ENCODE measurements at regions not wholly inside any gene's neighbourhood (a gene's known extent, or its start where the extent isn't known, plus 50 kb on each side); places are given as distances from the start of the nearest gene placed in this dataset.

DNA sequence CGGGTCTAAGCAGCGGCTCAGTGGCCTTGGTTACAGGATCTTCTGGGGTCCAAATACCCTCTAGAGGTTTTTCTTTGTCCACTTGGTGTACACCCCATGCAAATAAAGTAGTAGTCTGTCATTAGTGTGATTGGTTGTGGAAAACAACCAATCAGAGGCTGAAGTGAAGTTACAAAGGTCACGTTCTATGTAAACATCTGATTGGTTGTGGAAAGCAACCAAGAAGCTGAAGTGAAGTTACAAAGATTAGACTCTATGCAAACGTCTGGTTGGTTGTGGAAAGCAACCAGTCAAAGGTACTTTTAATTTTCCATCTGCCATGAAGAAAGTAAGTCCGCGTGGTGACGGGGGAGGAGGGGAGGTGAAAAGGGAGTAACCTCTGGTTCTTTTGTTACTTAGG is 790.9 kb downstream of the UQCRFS1 start:
- ATAC-seq (no peak), DNase-seq (no peak)
- WGBS, 4 donors, result 80 to 83% (median 82%) methylated on average over 7 of the region's 7 CpGs
- H3K27ac ChIP-seq, result no peak overlapping the region
- no peaks in the 10 kb centered on the region for H3K4me1 ChIP-seq
- H3K36me3 ChIP-seq, result no peaks in the 10 kb centered on the region
- H3K9me3 ChIP-seq, result no peaks in the 10 kb centered on the region
- H3K27me3 ChIP-seq, result peaks cover 0 to 29% (median 0%) of the 10 kb centered on the region in 9 donors
- intact Hi-C loops (cut with DNase I), result no loop called here
- no peak overlapping the region for H3K4me3 ChIP-seq
- no peak for TF ChIP-seq POLR2A (IDR thresholded peaks at IDR 0.05)
- TF ChIP-seq CTCF (IDR thresholded peaks at IDR 0.05), result no peak

DNA sequence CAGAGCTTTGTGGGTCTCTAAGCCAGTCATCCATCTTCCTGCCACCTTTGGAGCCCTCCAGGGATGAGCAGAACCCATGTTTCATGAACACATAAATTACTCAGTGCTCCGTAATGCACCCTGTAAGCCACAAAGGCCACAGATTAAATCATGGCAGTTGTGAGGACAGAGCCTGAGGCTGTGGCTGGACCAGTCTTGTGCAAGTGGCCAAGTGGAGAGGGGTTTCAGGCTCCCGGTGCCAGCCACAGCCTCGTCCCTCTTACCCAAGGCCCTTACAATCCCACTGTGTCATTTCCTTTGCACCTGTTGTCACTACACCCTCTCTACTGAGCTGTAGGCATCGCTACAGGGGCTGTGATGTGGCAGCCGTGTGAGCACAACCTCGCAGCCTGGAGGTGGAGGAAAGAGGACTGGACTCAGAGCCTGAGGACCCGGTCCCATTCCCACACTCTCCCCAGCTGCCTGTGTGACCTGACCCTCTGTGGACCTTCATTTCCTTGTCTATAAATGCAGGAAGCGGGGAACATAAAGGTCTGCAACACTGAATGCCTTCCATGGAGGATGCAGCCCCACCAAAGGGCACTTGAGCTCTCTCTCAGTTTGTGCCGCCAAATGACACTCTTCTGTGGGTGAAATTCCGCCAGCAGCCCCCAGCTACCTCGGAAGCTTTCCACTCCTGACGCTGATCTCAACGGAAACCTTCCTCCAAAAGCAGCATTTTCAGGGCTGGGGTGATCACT is 792.0 kb downstream of the UQCRFS1 start:
- no peak for ATAC-seq
- H3K4me3 ChIP-seq, result no peak overlapping the region
- no peak overlapping the region for H3K27ac ChIP-seq
- no peaks in the 10 kb centered on the region for H3K36me3 ChIP-seq
- H3K4me1 ChIP-seq, result no peaks in the 10 kb centered on the region
- TF ChIP-seq CTCF (IDR thresholded peaks at IDR 0.05), result no peak
- TF ChIP-seq POLR2A (IDR thresholded peaks at IDR 0.05), result no peak
- DNase-seq, result no peak
- peaks cover 0 to 29% (median 0%) of the 10 kb centered on the region in 9 donors for H3K27me3 ChIP-seq
- intact Hi-C loops (cut with DNase I), result no loop called here
- H3K9me3 ChIP-seq, result no peaks in the 10 kb centered on the region
- WGBS, 4 donors, result 68 to 81% (median 75%) methylated on average over 10 to 13 of the region's 13 CpGs

DNA sequence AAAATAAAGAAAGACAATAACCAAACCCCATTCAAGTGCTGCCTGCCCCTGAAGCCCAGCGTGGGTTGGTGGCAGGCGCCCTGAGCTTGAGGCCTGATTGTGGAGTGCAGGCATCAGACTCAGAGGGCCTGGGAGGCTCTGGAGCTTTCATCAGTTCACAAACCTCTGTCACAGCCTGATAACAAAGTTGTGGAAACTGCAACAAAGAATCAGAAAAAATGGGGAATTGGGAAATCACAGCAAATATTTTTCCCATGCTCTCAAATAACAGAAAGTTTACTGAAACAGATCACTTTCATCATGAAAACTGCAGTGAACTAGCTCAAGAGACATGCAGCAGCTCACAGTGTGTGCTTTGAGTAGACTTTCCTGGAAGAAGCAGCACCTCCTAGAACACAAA is 793.6 kb downstream of the UQCRFS1 start:
- no peaks in the 10 kb centered on the region for H3K4me1 ChIP-seq
- no peaks in the 10 kb centered on the region for H3K9me3 ChIP-seq
- H3K4me3 ChIP-seq, result no peak overlapping the region
- whole genome bisulfite sequencing, 4 donors, result 61 to 74% (median 66%) methylated on average over 2 of the region's 2 CpGs
- no peak for DNase-seq
- TF ChIP-seq CTCF (IDR thresholded peaks at IDR 0.05) (no peak), POLR2A (IDR thresholded peaks at IDR 0.05) (no peak)
- ATAC-seq, result no peak
- no peaks in the 10 kb centered on the region for H3K36me3 ChIP-seq
- peaks cover 0 to 21% (median 0%) of the 10 kb centered on the region in 9 donors for H3K27me3 ChIP-seq
- intact Hi-C loops (cut with DNase I), result no loop called here
- no peak overlapping the region for H3K27ac ChIP-seq

DNA sequence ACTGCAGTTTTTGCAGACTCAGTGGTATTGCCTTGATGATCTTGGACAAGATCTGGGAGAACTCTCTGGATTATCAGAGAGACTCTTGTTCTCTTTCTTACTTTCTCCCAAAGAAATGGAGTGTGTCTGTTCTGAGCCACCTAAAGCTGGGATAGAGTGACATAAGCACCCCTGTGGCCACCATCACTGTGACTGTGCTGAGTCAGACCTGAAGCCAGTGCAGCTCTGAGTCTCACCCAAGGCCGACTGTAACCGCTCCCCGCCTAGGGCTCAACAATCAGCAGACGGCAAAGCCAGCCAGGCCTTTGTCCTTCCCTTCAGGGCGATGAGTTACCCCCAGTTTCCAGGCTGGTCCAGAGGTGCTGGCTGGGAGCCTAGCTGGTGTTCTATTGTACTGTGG is 795.6 kb downstream of the UQCRFS1 start:
- DNase-seq (no peak), ATAC-seq (no peak)
- no peaks in the 10 kb centered on the region for H3K4me1 ChIP-seq
- no peak overlapping the region for H3K4me3 ChIP-seq
- intact Hi-C loops (cut with DNase I), result no loop called here
- peaks cover 0 to 10% (median 0%) of the 10 kb centered on the region in 9 donors for H3K27me3 ChIP-seq
- H3K27ac ChIP-seq, result no peak overlapping the region
- TF ChIP-seq CTCF (IDR thresholded peaks at IDR 0.05) (no peak), POLR2A (IDR thresholded peaks at IDR 0.05) (no peak)
- 61 to 84% (median 75%) methylated on average over 5 of the region's 5 CpGs for WGBS, 4 donors
- no peaks in the 10 kb centered on the region for H3K9me3 ChIP-seq
- no peaks in the 10 kb centered on the region for H3K36me3 ChIP-seq

Data from heart left ventricle (tissue), 16 donors.